ENCODE measurements at regions not wholly inside any gene's neighbourhood (a gene's known extent, or its start where the extent isn't known, plus 50 kb on each side); places are given as distances from the start of the nearest gene placed in this dataset.

DNA sequence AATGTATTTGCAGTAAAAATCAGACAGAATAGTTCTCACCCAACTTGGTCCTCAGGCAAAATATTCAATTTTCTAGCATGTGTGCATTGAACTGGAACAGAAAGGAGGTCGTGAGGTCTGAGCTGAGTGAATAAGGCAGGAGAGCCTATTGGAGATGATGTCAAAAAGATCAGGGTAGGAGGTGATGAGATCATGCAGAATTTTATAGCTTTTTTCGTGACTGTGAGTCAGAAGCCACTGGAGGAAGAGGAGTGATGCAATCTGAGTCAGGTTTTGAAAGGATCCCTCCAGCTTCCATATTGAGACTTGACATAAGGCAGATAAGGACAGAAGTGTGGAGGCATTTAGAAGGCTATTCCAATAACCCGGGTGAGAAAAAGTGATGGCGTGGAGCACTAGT lies 299.5 kb upstream of the SOX11 start:
- no peak overlapping the region for H3K4me3 ChIP-seq (ENCODE audit: control insufficient read depth, low read depth, low read length)
- DNase-seq (ENCODE audit: low read depth), result no peak
- TF ChIP-seq, protein P1, sequence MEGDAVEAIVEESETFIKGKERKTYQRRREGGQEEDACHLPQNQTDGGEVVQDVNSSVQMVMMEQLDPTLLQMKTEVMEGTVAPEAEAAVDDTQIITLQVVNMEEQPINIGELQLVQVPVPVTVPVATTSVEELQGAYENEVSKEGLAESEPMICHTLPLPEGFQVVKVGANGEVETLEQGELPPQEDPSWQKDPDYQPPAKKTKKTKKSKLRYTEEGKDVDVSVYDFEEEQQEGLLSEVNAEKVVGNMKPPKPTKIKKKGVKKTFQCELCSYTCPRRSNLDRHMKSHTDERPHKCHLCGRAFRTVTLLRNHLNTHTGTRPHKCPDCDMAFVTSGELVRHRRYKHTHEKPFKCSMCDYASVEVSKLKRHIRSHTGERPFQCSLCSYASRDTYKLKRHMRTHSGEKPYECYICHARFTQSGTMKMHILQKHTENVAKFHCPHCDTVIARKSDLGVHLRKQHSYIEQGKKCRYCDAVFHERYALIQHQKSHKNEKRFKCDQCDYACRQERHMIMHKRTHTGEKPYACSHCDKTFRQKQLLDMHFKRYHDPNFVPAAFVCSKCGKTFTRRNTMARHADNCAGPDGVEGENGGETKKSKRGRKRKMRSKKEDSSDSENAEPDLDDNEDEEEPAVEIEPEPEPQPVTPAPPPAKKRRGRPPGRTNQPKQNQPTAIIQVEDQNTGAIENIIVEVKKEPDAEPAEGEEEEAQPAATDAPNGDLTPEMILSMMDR (IDR thresholded peaks at IDR 0.05; ENCODE audit: control insufficient read depth, insufficient read depth, low read depth, low read length, missing control alignments), result no peak

DNA sequence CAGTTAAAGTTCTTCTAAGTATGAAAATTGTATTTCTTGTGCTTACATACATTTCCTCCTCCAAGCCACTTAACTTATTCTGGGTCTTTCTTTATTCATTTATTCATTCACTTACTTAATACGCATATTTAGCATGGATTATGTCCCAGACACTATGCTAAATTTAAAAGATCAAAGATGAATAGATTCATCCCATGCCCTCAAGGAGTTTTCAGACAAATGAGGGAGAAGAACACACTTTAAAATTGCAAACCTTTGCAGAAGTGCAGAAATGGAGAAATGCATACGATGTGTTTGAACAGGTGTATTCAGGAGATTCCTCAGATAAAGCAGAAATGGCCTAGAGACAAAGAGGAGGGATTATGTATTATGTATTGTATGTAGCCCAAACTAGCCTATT lies 298.7 kb upstream of the SOX11 start:
- DNase-seq (ENCODE audit: low read depth), result no peak
- TF ChIP-seq, protein P1 (IDR thresholded peaks at IDR 0.05; ENCODE audit: control insufficient read depth, insufficient read depth, low read depth, low read length, missing control alignments), result no peak
- H3K4me3 ChIP-seq (ENCODE audit: control insufficient read depth, low read depth, low read length), result no peak overlapping the region

DNA sequence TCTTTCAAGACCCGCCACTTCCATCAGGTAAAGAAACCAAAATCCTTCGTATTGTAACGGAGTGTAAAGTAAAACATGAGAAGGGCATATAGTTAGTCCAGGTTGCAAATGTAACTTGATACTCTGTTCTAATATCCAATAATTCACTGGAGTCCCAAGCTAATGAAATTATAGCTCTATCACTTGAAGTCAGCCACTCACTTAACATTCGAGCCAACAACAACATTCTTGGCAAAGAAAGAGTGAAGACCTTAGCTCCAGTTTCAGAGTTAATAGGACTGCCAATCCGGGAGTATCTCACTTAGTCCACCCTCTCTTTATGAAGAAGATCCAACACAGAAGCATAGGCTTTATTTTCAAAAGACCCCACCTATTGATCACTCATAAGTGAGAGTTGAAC lies 298.0 kb upstream of the SOX11 start:
- TF ChIP-seq, protein P1 (IDR thresholded peaks at IDR 0.05; ENCODE audit: control insufficient read depth, insufficient read depth, low read depth, low read length, missing control alignments), result no peak
- no peak overlapping the region for H3K4me3 ChIP-seq (ENCODE audit: control insufficient read depth, low read depth, low read length)
- no peak for DNase-seq (ENCODE audit: low read depth)

DNA sequence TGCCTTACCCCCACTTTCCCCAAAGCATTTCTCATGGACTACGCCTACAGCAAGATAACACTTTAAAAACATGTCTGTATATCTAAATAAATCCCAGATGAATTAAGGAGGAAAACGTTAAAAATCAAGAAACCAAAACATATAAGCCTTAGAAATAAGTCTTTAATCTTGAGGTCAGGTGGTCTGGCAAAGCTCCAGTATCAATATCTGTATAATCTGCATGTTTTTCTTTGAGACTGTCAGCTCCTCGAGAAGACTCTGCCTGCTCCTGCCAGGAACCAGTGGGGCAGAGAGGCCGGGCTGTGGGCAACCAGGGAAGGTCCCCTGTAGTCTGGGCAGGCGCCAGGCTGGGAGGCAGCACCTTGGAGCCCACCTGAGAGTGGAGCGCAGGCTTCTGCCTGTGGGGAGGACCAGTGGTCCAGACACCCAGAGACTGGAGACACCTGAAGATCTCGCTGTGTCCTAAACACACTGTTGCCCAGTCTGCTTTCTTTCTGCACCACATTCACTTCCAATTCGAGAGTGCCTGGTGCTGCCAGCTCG lies 291.0 kb upstream of the SOX11 start:
- no peak for DNase-seq (ENCODE audit: low read depth)
- H3K4me3 ChIP-seq (ENCODE audit: control insufficient read depth, low read depth, low read length), result no peak overlapping the region
- TF ChIP-seq, protein P1 (IDR thresholded peaks at IDR 0.05; ENCODE audit: control insufficient read depth, insufficient read depth, low read depth, low read length, missing control alignments), result no peak

DNA sequence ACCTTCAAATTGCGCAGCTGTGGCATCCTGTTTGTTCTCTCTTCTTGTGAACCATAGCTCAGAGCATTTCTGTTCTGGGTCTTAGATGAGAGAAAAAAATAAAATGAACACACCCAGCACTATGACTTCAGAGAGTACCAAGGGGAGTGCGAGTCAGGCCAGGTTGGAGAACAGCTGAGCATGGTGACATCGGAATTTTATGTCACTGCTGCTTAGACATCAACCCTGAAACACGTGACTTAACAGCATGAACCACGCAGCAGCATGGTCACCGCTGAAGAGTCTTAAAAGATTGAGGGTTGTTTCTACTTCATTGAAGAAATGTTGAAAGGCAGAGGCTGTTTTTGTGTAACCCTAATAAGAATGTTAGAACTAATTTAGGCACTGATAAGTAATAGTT lies 288.8 kb upstream of the SOX11 start:
- no peak overlapping the region for H3K4me3 ChIP-seq (ENCODE audit: control insufficient read depth, low read depth, low read length)
- no peak for DNase-seq (ENCODE audit: low read depth)
- TF ChIP-seq, protein P1 (IDR thresholded peaks at IDR 0.05; ENCODE audit: control insufficient read depth, insufficient read depth, low read depth, low read length, missing control alignments), result no peak

DNA sequence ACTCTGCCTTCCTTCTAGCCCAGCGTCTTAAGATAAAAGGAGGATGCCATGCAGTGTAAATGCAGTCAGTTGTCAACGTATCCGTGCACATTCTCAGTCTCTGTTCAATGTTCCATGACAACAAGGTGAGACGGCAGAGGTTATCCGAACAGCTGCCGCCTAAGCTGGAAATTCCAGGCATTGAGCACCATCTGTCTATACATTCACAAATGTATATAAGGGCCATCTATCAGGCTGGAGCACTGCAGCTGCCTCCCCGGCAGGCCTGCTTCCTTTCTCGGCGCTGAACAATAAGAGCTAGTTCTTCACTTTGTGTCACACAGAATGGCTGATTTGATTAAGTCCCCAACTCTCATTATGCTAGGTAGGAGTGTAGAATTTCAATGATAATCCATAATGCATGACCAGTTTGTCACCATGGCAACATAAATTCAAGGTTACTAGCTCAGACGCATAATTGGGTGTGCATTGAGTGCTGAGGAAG lies 282.2 kb upstream of the SOX11 start:
- TF ChIP-seq, protein P1 (IDR thresholded peaks at IDR 0.05; ENCODE audit: control insufficient read depth, insufficient read depth, low read depth, low read length, missing control alignments), result no peak

More for the DNA sequence above, 282.2 kb upstream of the SOX11 start:
- no peak for DNase-seq (ENCODE audit: low read depth)
- H3K4me3 ChIP-seq (ENCODE audit: control insufficient read depth, low read depth, low read length), result no peak overlapping the region
